GM11168 (cell line): ENCODE measurements at regions not wholly inside any gene's neighbourhood (a gene's known extent, or its start where the extent isn't known, plus 50 kb on each side); places are given as distances from the start of the nearest gene placed in this dataset.

Experiments
- in situ Hi-C: fragments of 300-500 bp; cut with MboI; formaldehyde crosslinking; loops from one replicate; pipeline ENCODE4 v1.12.0; 2022; ENCODE audit warnings: low sequenced_read_pairs; ENCODE audit not compliant: unreplicated experiment

DNA sequence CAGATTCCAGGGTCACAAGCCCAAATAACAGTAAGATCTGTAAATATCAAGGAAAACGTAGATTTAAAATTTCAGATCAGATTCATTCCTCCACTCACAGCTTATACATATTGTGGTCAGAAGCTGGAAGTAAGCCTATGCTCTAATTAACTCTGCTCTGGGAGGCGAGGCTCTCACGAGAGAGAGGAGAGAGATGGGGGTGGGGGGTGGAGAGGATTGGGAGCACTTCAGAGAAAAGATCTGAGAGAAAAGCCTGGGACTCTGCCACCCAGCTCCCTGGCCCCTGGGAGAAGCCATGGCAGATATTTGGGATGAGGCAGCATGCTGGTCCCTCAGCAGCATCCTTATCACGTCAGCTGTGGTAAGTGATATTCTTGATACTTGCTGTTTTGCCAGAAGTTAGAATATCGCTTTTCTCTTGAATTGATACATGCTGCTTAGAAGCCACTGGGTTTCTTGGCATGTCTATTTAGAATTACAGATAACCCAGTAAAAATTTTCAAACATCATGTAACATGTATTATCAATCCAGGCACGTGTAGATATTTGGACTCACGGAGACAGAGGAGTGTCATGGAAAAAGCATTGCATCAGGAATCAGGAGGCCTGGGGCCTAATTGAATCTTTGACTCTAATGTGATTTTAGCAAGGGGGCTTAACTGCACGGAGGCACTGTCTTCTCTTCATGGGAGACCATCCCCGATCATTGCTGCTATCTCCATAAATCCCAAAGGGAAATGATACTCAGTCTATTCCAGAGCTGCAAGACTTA, 265.4 kb downstream of the HRH4 start:
- in situ Hi-C loops = loop anchor here (10.0 to 25.0 kb wide), 3 partner anchors 121 to 364 kb away; no protein-coding TSS in a partner anchor

GRCh38 chr18:24726727-24727492, 266.5 kb downstream of the HRH4 start:
- in situ Hi-C loops = loop anchor here (10.0 to 25.0 kb wide), 3 partner anchors 122 to 365 kb away; no protein-coding TSS in a partner anchor

GRCh38 chr18:24727685-24728084, 267.2 kb downstream of the HRH4 start:
- in situ Hi-C loops = loop anchor here (10.0 to 25.0 kb wide), 3 partner anchors 123 to 365 kb away; no protein-coding TSS in a partner anchor

- in situ Hi-C loops = loop anchor here (25.0 kb wide), 1 partner anchor 369 kb away; no protein-coding TSS in a partner anchor
Measured at GRCh38 chr18:24731158-24731557, 270.7 kb downstream of the HRH4 start.

- in situ Hi-C loops = loop anchor here (25.0 kb wide), 1 partner anchor 370 kb away; no protein-coding TSS in a partner anchor
Measured at GRCh38 chr18:24731981-24732380, 271.5 kb downstream of the HRH4 start.

GRCh38 chr18:24734058-24734457, 273.6 kb downstream of the HRH4 start:
- in situ Hi-C loops = loop anchor here (25.0 kb wide), 1 partner anchor 372 kb away; no protein-coding TSS in a partner anchor

DNA sequence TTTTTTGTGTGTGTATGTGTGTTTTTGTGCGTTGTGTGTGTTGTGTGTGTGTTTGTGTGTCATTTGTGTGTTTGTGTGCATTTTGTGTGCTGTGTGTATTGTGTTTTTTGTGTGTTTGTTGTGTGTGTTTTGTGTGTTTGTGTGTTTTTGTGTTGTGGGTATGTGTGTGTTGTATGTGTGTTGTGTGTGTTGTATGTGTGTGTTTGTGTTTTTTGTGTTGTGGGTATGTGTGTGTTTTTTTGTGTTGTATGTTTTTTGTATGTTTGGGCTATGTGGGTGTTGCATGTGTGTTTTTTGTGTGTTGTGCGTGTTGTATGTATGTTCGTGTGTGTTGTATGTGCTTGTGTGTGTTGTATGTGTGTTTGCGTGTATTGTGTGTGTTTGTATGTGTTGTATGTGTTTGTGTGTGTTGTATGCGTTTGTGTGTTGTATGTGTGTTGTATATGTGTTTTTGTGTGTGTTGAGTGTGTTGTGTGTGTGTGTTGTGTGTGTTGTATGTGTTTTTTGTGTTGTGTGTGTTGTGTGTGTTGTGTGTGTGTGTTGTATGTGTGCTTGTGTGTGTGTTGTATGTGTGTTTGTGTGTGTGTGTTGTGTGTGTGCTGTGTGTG, 275.3 kb downstream of the HRH4 start:
- in situ Hi-C loops = loop anchor here (25.0 kb wide), 1 partner anchor 373 kb away; no protein-coding TSS in a partner anchor

DNA sequence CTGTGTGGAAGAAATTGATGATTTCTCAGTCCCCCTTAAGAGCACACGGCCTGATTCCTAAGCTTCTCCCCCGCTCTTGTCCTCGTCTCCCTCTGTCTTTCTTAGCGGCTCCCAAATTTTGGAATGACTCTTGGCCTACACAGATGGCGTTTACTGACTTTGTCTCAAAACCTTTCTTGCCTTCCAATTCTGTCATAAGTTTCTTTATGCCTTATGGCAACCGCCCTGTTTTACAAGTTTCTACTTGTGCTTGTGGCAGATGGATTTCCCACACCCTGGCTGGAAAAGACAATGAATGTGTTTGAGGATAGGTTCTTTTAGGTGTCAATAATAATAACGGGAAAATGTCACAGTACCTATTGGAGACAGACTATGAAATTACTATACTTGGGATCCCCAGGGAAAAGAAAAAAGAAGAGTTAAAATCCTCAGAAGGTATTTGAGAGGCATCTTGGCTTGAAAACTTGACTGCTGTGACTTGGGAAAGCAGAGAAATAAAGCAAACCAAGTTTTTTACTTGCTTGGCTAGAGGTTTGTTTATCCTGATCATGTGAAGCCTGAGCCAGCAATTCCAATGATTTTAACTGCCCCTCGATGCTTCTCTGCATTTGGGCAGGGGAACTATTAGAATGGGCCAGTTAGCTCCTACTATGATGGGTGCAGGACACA, 276.4 kb downstream of the HRH4 start:
- in situ Hi-C loops = loop anchor here (25.0 kb wide), 1 partner anchor 374 kb away; no protein-coding TSS in a partner anchor

- in situ Hi-C loops = loop anchor here (25.0 kb wide), 1 partner anchor 379 kb away; no protein-coding TSS in a partner anchor
Measured at GRCh38 chr18:24740829-24741228, 280.4 kb downstream of the HRH4 start.

DNA sequence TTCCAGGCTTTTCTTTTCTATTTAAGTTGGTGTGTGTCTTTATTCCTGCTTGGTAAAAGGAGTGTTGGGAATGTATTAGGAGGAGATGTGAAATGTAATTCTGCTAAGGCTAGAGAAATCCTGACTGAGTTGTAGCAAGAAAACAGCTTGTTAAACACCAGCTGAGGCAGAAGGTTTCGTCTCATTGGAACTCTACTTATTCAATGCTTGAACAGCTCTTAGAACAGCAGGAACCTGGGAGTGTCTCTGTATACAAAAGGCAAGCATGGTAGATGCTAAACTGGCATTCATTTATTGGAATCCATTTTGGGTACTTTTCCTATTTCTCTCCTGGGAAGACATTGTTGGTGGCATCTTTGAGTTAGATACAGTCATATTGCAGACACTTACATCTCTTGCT, 280.9 kb downstream of the HRH4 start:
- in situ Hi-C loops = loop anchor here (25.0 kb wide), 1 partner anchor 379 kb away; no protein-coding TSS in a partner anchor

DNA sequence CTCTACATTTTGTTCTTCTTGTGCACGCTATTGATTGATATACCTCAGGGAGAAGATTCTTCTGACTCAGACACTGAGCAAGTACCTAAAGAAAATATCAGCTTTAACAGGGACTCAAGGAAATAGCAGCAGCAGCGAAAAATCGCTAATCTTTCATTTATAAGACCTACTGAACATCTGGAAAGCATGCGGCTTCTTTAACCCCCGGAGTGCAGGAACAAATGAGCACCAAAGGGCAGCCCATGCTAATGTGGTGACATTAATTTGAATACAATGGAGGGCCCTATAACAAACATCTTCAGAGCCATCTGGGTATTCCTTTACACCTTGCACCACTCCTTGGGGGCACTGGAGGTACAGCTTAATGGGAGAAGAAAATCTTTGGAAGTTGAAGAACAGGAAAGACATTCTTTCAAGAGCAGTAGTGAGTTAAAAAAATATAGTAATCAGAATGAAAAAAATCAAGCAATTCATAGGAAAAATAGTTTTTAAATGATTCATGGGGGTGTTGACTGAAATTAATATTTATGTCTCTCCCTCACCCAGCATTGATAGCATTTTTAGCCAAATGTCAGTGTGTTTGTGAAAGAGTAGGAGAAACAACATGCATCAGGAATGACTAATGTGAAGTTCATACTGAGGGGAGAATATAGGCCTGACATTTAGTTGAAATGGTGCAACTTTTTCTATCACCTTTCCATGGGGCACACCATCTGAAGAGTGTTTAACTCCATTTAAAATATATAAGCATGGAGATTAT, 281.7 kb downstream of the HRH4 start:
- in situ Hi-C loops = loop anchor here (25.0 kb wide), 1 partner anchor 380 kb away; no protein-coding TSS in a partner anchor

DNA sequence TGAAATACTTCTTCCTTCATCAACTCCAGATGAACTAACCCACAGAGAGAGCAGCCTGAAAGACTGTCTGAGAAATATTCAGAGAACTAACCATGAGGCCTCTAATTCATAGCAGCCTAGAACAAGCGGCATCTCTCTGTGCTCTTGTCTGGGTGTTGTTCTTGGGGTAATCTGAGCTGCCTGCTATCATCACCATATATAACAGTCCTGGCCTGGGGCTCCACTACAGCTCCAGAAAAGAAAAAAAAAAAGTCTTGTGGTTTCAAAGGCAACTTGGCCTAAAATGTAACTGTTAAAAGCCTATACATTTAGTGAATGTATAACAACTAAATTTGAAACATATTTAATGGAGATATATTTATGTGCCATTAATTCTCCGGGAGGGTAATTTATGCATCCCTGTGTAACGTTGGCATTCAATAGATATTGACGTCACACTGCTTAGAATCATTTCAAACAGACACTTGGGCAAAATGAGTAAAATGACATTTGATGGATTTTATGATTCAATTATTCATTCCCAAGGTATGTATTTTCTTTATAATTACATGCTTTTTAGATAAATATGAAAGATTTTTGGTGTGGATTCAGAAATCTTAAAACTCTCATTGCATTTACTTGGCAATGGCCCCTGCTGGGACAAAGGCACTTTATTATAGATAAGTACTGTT, 294.3 kb downstream of the HRH4 start:
- in situ Hi-C loops = no loop called here

DNA sequence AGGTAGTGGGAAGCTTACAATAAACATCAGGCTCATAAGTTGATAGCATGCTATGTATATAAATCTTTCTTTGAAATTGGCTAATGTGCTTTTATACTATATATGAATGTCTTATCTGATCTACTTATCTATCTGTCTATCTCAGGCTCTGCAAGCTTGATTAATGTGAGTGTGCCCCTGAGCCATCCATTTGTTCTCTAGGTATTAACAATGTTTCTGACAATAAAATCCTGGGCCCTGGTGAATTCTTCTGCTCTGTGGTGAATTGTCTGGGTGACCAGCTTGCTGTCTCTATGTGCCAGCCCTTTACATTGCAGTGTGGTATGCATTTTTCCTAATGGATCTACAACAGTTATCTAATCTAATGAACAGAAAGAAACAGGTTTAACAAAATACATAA, 295.9 kb downstream of the HRH4 start:
- in situ Hi-C loops = no loop called here

DNA sequence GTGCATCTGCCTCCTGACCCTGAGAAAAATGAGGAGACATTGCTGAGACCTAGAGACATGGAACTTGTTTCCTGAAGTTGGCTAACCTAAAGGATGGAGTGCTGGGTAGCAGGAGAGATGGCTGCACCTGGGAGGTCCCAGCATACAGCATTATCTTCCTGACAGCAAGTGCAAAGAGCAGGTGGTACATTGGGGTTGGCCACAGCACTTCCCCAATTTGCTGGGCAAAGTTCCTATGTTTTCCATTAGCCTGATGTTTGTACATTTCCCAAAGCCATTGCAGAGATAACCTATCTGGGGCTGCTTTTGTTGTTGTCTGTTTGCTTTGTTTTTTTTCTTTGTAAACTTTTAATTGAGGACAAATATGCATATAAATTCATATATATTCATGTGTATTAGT, 296.7 kb downstream of the HRH4 start:
- in situ Hi-C loops = no loop called here

GRCh38 chr18:24761765-24762164, 301.3 kb downstream of the HRH4 start:
- in situ Hi-C loops = no loop called here

- in situ Hi-C loops = no loop called here
Measured at GRCh38 chr18:24762511-24762910, 302.1 kb downstream of the HRH4 start.

- in situ Hi-C loops = no loop called here
Measured at GRCh38 chr18:24763765-24764513, 303.5 kb downstream of the HRH4 start.

DNA sequence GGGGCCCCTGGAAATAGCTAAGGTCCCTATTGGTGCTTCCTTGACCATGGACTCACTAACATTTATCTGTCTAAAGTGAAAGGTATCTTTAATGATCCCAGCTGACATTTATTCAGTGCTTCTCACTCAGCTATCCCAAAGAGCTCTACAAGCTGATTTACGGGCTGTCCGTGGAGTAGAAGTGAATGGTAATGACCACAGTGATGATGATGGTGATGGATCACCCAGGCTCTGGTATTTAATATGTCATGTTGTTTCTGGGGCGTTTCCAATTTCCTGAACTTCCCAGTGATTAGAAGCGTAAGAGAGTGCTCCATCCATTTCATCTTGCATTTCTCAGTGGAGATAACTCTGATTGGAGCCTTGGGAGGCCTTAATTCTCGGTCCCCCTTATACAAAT, 304.3 kb downstream of the HRH4 start:
- in situ Hi-C loops = no loop called here
